Effector memory CD4-positive, alpha-beta T cell (primary cell): ENCODE measurements at regions not wholly inside any gene's neighbourhood (a gene's known extent, or its start where the extent isn't known, plus 50 kb on each side); places are given as distances from the start of the nearest gene placed in this dataset.
"Not testable (repeated sequence)": the region's sequence is repeated elsewhere in the genome, so short reads cannot be mapped to it uniquely, and the experiment has no call there.

Source experiments
- DNase-seq, 3 donors: peaks; one replicate each; pipeline ENCODE4 v3.0.0-alpha.2; 2020
- H3K27ac ChIP-seq: 2 replicates; pipeline ENCODE4 v1.7.0; 2013; ENCODE audit warnings: mild to moderate bottlenecking, low read length, moderate library complexity; ENCODE audit not compliant: insufficient read depth, poor library complexity, severe bottlenecking
- H3K27me3 ChIP-seq: replicated peaks from 2 replicates; pipeline ENCODE4 v1.7.0; 2013; ENCODE audit warnings: mild to moderate bottlenecking, low read length; ENCODE audit not compliant: insufficient read depth, control insufficient read depth, poor library complexity, severe bottlenecking
- H3K36me3 ChIP-seq: 2 replicates; pipeline ENCODE4 v1.7.0; 2013; ENCODE audit warnings: mild to moderate bottlenecking, low read length, moderate library complexity; ENCODE audit not compliant: control insufficient read depth, insufficient read depth
- H3K4me1 ChIP-seq: 2 replicates; pipeline ENCODE4 v1.7.0; 2013; ENCODE audit warnings: low read length, mild to moderate bottlenecking; ENCODE audit not compliant: control insufficient read depth, insufficient read depth, poor library complexity, severe bottlenecking
- H3K4me3 ChIP-seq: 2 replicates; pipeline ENCODE4 v1.7.0; 2013; ENCODE audit warnings: low read length, low read depth, mild to moderate bottlenecking; ENCODE audit not compliant: insufficient read depth, poor library complexity, severe bottlenecking
- H3K9me3 ChIP-seq: 2 replicates; pipeline ENCODE4 v1.7.0; 2013; ENCODE audit warnings: mild to moderate bottlenecking, low read length, moderate library complexity; ENCODE audit not compliant: control insufficient read depth

- no peak overlapping the region for H3K4me3 ChIP-seq
These were observed 542.3 kb downstream of the CYLC2 start for GRCh38 chr9:103537426-103537825.

DNA sequence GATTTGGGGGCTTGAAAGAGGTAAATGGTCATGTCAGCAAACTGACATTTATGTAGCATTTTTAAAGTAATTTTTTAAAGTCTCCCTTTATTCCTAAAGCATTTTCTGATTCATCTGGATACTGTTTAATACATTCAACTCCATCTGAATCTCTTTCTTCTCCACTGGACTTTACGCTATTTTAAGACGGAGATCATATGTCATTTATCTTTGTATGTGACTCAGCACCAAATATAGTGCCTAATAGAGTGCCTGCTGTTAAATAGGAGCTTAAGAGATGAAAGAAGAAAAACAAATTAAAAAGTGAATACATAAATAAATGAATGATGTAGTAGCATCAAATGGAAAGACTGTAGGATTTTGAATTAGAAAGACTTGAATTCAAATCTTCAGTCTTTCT lies 548.8 kb upstream of the SMC2 start:
- Histone ChIP-seq H3K4me1 (no peaks in the 10 kb centered on the region), H3K4me3 (no peak overlapping the region)

More at GRCh38 chr9:103537426-103537825, 542.3 kb downstream of the CYLC2 start:
- H3K9me3 ChIP-seq = peaks cover 3% of the 10 kb centered on the region
- no peaks in the 10 kb centered on the region for H3K27me3 ChIP-seq
- H3K27ac ChIP-seq = no peak overlapping the region
- H3K4me1 ChIP-seq = no peaks in the 10 kb centered on the region
- no peak for DNase-seq
- no peaks in the 10 kb centered on the region for H3K36me3 ChIP-seq

GRCh38 chr9:103552712-103553111 lies 541.4 kb upstream of the SMC2 start:
- no peak overlapping the region for H3K4me3 ChIP-seq
- H3K36me3 ChIP-seq = no peaks in the 10 kb centered on the region
- no peak overlapping the region for H3K27ac ChIP-seq
- no peak for DNase-seq
- no peaks in the 10 kb centered on the region for H3K9me3 ChIP-seq
- H3K27me3 ChIP-seq = no peaks in the 10 kb centered on the region
- no peaks in the 10 kb centered on the region for H3K4me1 ChIP-seq

More for the DNA sequence above, 548.8 kb upstream of the SMC2 start:
- DNase-seq = no peak
- no peaks in the 10 kb centered on the region for H3K27me3 ChIP-seq
- H3K27ac ChIP-seq = no peak overlapping the region
- H3K9me3 ChIP-seq = no peaks in the 10 kb centered on the region
- no peaks in the 10 kb centered on the region for H3K36me3 ChIP-seq

DNA sequence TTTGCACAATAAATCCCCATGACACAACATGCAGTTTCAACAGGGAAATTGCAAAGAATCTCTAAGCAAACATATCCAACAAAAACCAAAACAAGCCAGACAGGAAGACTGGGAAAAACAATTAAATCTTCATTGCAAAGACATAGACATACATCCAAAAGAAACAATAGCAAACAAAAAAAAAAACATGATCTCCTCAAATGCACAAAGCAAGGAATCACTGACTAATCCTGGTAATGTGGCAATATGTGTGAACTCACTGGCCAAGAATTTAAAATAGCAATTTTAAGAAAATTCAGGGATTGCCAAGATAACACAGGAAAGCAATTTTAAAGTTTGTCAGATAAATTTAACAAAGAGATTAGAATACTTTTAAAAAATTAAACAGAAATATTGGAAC lies 520.1 kb upstream of the SMC2 start:
- DNase-seq = no peak
- Histone ChIP-seq H3K4me1 (no peaks in the 10 kb centered on the region), H3K36me3 (no peaks in the 10 kb centered on the region), H3K27me3 (no peaks in the 10 kb centered on the region), H3K27ac (no peak overlapping the region), H3K4me3 (no peak overlapping the region), H3K9me3 (no peaks in the 10 kb centered on the region)

DNA sequence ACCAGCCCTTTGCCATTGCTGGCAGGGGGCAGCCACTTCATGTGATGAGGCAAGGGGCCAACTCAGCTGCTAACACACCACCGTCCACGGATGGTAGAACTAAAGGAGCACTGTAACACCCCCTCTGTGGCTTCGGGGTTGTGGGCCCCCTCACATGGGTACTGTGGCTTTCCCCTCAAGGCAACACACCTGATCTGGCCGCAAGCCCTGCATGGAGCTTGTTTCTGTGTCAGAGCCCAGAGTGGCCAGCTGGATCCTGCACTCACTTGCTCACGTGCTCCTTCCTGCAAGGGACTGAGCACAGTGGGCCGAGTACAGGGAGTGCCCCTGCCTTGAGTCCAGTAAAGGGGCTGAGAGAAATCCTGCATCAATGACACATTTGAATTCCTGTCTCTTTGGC lies 507.4 kb upstream of the SMC2 start:
- H3K27ac ChIP-seq = no peak overlapping the region
- H3K4me1 ChIP-seq = no peaks in the 10 kb centered on the region
- H3K9me3 ChIP-seq = no peaks in the 10 kb centered on the region
- no peak for DNase-seq
- H3K36me3 ChIP-seq = no peaks in the 10 kb centered on the region
- no peaks in the 10 kb centered on the region for H3K27me3 ChIP-seq
- H3K4me3 ChIP-seq = no peak overlapping the region

DNA sequence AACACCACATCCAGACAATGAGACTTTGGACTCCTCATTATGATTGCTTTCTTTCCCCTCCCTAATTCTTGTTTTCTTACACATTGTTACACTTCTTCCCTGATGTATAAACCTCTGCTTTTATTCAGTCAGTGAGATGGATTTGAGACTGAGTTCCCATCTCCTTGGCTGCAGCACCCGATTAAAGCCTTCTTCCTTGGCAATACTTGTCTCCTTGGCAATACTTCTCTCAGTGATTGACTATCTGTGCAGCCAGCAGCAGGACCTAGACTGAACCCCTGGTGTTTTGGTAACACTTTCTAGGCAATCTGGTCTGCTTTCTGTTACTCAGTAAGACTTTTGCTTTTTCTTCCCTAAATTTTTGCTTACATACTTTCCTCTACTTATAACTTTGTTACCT lies 492.8 kb upstream of the SMC2 start:
- Histone ChIP-seq H3K9me3 (no peaks in the 10 kb centered on the region), H3K4me3 (no peak overlapping the region), H3K27ac (no peak overlapping the region), H3K36me3 (no peaks in the 10 kb centered on the region), H3K4me1 (no peaks in the 10 kb centered on the region), H3K27me3 (no peaks in the 10 kb centered on the region)
- DNase-seq = no peak

- not testable (repeated sequence) for H3K27ac ChIP-seq
These were observed 482.2 kb upstream of the SMC2 start for GRCh38 chr9:103611950-103612349.

DNA sequence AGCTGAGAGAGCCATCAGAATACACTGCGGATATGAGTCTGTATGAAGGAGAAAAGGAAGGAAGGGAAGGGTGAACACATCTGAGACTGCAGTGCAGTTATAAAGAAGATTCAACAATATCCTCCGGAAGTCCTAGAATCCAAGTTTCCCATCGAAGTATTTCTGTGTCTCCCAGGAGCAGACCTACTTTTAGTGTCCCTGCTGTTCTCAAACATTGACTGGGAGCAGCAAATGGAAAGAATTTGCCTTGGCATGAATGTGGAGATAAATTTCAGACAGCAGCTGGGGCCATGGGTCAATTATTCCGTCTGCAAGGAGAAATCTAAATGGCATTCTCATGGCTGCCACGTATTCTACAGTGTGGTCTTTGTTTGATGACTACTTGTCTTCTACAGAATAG lies 478.1 kb upstream of the SMC2 start:
- Histone ChIP-seq H3K27me3 (no peaks in the 10 kb centered on the region), H3K4me3 (no peak overlapping the region)

More at GRCh38 chr9:103611950-103612349, 482.2 kb upstream of the SMC2 start:
- H3K27me3 ChIP-seq, H3K4me3 ChIP-seq, H3K4me1 ChIP-seq, H3K9me3 ChIP-seq, DNase-seq, H3K36me3 ChIP-seq: not testable (repeated sequence)

DNA sequence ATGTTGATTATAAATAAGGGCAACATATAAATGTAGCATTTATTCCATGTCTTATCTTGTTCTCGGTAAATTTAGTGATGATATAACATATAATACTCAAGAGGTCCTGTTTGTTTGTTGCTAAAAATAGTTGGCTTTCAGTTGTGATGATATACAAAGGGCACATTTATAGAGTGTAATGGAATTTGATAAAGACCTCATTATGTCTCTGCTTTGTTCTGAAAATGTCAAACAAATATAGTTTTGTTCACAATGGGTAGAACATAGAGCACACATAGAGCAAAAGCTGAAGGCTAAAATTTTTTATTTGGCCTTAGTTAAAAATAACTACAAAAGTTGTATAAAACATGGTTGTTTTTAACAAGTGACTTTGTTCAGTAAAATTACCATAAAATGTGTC lies 477.1 kb upstream of the SMC2 start:
- Histone ChIP-seq H3K4me1 (no peaks in the 10 kb centered on the region), H3K9me3 (no peaks in the 10 kb centered on the region), H3K36me3 (no peaks in the 10 kb centered on the region), H3K27ac (no peak overlapping the region), H3K27me3 (no peaks in the 10 kb centered on the region), H3K4me3 (no peak overlapping the region)
- no peak for DNase-seq

More for the DNA sequence above, 478.1 kb upstream of the SMC2 start:
- DNase-seq = no peak
- no peaks in the 10 kb centered on the region for H3K36me3 ChIP-seq
- H3K4me1 ChIP-seq = no peaks in the 10 kb centered on the region
- no peaks in the 10 kb centered on the region for H3K9me3 ChIP-seq
- H3K27ac ChIP-seq = no peak overlapping the region

- no peaks in the 10 kb centered on the region for H3K4me1 ChIP-seq
- no peaks in the 10 kb centered on the region for H3K36me3 ChIP-seq
- H3K27me3 ChIP-seq = no peaks in the 10 kb centered on the region
- H3K4me3 ChIP-seq = no peak overlapping the region
- no peaks in the 10 kb centered on the region for H3K9me3 ChIP-seq
- H3K27ac ChIP-seq = no peak overlapping the region
- DNase-seq = no peak
These were observed 468.8 kb upstream of the SMC2 start for GRCh38 chr9:103625161-103625804.
